HUES64 (cell line): ENCODE measurements at regions not wholly inside any gene's neighbourhood (a gene's known extent, or its start where the extent isn't known, plus 50 kb on each side); places are given as distances from the start of the nearest gene placed in this dataset.
"Not testable (repeated sequence)": the region's sequence is repeated elsewhere in the genome, so short reads cannot be mapped to it uniquely, and the experiment has no call there.

Experiments used
- H3K27ac ChIP-seq: 2 replicates; pipeline ENCODE4 v1.7.0; 2013; ENCODE audit warnings: low read depth, low read length, inconsistent platforms
- H3K27me3 ChIP-seq: 2 replicates; pipeline ENCODE4 v1.6.1; 2013; ENCODE audit warnings: mild to moderate bottlenecking, low read length; ENCODE audit not compliant: insufficient read depth
- H3K36me3 ChIP-seq: 2 replicates; pipeline ENCODE4 v1.6.1; 2013; ENCODE audit warnings: mild to moderate bottlenecking, low read length; ENCODE audit not compliant: insufficient read depth
- H3K4me1 ChIP-seq: 2 replicates; pipeline ENCODE4 v1.6.1; 2013; ENCODE audit warnings: mild to moderate bottlenecking, low read length, moderate library complexity; ENCODE audit not compliant: insufficient read depth
- H3K4me3 ChIP-seq: 2 replicates; pipeline ENCODE4 v1.5.1; 2013; ENCODE audit warnings: mild to moderate bottlenecking, low read length, moderate library complexity
- H3K9ac ChIP-seq: 2 replicates; pipeline ENCODE4 v1.6.1; 2013; ENCODE audit warnings: mild to moderate bottlenecking, low read depth, low read length
- H3K9me3 ChIP-seq: 2 replicates; pipeline ENCODE4 v1.6.1; 2013; ENCODE audit warnings: low read depth, low read length; ENCODE audit not compliant: insufficient read depth
- WGBS: fragments of 150-250, 120-280 bp; methylation state at CpG from one replicate; pipeline ENCODE4 v1.1.7; 2013; ENCODE audit warnings: missing lambda C conversion rate; 5-methylcytosine and 5-hydroxymethylcytosine counted together

GRCh38 chr9:38123359-38123758 lies 54.3 kb upstream of the SHB start:
- H3K27ac ChIP-seq, H3K4me3 ChIP-seq, H3K36me3 ChIP-seq, H3K4me1 ChIP-seq, H3K9me3 ChIP-seq, H3K9ac ChIP-seq: not testable (repeated sequence)
- WGBS, result 83% methylated on average over 1 of the region's 1 CpG
- peaks cover 11% of the 10 kb centered on the region; the same call in 1 of the 2 replicates for H3K27me3 ChIP-seq

DNA sequence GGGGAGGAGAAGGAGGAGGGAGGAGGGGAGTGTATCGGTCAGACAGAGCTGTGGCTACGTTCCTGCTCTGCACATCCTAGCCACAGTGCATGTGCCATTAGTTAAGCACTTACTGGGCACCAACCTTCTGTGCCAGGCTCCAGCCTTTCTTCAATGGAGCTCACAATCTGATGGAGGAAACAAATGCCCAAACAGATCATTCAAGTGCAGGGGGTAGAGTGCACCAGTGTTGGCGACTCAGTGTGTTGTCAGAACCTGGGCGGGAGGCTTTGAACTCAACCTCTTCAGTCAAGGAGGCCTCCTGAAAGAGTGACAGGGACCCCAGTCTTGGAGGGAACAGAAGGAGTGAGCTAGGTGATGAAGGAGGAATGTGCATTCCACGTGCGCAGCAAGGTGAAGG lies 51.9 kb upstream of the SHB start:
- Histone ChIP-seq H3K4me3 (no peak overlapping the region), H3K36me3 (no peaks in the 10 kb centered on the region), H3K9me3 (no peaks in the 10 kb centered on the region), H3K27ac (no peak overlapping the region), H3K9ac (no peak overlapping the region), H3K4me1 (no peaks in the 10 kb centered on the region), H3K27me3 (peaks cover 3% of the 10 kb centered on the region; the same call in 1 of the 2 replicates)
- 89% methylated on average over 5 of the region's 6 CpGs for WGBS

DNA sequence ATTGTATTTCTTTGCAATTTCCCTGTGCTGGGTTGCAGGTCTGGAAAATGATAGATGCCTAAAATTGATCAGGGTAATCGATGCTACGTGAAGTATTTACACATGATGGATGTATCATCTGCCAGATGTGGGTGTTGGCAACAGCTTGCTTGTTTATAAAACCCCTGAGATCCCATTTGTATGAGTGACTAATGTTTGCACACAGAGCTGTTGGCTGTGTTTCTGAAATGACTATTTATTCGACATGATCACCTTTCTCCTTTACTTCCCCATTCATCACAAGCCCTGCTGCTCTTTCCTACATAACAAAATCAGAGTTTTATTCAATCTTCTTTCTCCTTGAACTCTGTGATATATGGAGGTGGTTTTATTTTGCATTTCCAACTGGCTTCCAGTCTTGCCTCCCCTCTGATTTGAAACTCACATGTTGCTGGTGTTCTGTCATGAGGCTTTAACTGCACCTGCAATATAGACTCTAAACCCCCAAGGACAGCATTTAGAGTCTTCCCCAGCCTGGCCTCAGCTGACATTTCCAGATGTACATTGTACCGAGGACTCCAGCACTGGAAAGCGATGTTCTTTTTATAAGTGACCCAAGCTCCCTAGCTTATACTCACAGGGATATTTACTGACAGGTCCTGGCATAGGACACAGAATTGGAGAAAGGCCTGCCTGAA lies 50.7 kb upstream of the SHB start:
- WGBS, result 93% methylated on average over 5 of the region's 5 CpGs
- Histone ChIP-seq H3K9ac (no peak overlapping the region), H3K36me3 (no peaks in the 10 kb centered on the region), H3K27ac (no peak overlapping the region), H3K4me1 (no peaks in the 10 kb centered on the region), H3K4me3 (no peak overlapping the region), H3K9me3 (no peaks in the 10 kb centered on the region), H3K27me3 (peaks cover 2% of the 10 kb centered on the region; the same call in 1 of the 2 replicates)

GRCh38 chr9:38118862-38119438 lies 49.9 kb upstream of the SHB start:
- Histone ChIP-seq H3K36me3 (no peaks in the 10 kb centered on the region), H3K27me3 (no peaks in the 10 kb centered on the region; the same call in 1 of the 2 replicates), H3K9me3 (no peaks in the 10 kb centered on the region), H3K4me1 (no peaks in the 10 kb centered on the region), H3K27ac (no peak overlapping the region), H3K9ac (no peak overlapping the region), H3K4me3 (no peak overlapping the region)
- 90% methylated on average over 8 of the region's 8 CpGs for WGBS
